GM19023 (cell line): ENCODE measurements at regions not wholly inside any gene's neighbourhood (a gene's known extent, or its start where the extent isn't known, plus 50 kb on each side); places are given as distances from the start of the nearest gene placed in this dataset.

Experiments used
- ATAC-seq: cut with Tn5 transposase; IDR thresholded peaks from one replicate; pipeline ENCODE4 v1.9.1; 2021; ENCODE audit warnings: mild to moderate bottlenecking, moderate library complexity; ENCODE audit not compliant: unreplicated experiment

DNA sequence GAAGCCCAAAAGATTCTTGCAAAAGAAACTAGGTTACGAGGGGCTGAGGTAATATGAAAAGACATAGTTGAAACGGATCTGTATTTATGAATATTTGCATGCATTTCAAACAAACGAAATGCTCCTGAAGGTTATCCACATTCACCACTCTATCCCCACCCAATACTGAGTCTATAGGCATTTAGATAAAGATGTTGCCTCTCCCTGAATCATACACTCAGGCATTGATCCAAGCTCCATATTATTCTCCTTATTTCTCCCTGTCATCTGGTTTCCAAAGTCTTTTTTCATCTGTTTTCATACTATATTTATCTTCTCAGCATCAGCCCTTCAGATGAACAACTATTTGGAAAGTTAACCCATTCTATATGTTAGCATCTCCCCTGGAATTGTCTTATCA is 492.5 kb upstream of the TGFBR2 start:
- no peak for ATAC-seq

- no peak for ATAC-seq
These were observed 491.5 kb upstream of the TGFBR2 start for GRCh38 chr3:30114918-30115317.

- no peak for ATAC-seq
These were observed 484.0 kb upstream of the TGFBR2 start for GRCh38 chr3:30122359-30122758.

DNA sequence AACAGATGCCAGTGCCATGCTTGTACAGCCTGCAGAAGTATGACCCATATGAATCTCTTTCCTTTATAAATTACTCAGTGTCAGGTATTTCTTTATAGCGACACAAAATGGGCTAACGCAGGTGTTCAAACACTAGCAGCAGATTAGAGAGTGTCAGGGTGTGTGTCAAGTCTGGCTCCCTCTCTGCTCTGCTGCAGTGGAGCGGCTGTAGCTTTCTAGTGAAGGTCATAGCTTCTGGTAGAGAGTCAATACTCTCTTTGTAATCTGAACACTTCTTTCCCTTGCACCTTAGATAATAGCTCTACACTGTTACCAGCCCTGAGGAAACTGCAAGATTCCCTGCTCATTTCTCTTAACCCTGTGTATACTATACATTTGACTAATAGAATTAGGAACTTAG is 483.2 kb upstream of the TGFBR2 start:
- no peak for ATAC-seq

DNA sequence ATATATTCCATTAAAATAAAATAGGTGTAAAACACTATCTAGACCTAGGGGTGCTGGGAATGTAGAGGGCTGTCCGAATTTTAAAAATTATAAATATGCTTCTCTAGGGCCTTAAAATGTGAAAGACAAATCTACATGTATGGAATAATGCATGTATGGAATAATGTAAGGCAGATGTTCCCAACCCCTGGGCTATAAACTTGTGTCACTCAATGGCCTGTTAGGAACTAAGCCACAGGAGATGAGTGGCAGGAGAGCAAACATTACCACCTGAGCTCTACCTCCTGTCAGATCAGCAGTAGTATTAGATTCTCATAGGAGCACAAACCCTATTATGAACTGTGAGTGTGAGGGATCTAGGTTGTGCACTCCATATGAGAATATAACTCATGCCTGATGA is 482.6 kb upstream of the TGFBR2 start:
- ATAC-seq = no peak

- ATAC-seq = no peak
These were observed 481.7 kb upstream of the TGFBR2 start for GRCh38 chr3:30124435-30125370.

DNA sequence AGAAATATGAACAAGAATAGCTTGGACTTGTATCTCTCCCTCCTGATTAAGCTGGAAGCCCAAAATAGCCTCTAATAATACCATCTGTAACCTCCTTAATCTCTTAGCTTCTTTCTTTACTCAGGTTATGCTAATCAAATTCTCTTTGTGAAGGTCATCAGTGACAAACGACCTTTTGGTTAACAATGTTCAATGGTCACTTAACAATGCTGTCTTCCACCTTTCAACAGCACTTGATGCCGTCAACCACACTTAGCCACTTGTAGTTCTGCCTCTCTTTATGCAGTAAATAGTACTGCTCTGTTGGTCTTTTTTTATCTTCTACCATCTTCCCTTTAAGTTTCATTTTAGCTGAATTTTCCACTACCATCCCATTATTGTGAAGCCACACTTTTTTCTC is 476.6 kb upstream of the TGFBR2 start:
- ATAC-seq = no peak

- ATAC-seq = no peak
These were observed 476.0 kb upstream of the TGFBR2 start for GRCh38 chr3:30130391-30130790.

DNA sequence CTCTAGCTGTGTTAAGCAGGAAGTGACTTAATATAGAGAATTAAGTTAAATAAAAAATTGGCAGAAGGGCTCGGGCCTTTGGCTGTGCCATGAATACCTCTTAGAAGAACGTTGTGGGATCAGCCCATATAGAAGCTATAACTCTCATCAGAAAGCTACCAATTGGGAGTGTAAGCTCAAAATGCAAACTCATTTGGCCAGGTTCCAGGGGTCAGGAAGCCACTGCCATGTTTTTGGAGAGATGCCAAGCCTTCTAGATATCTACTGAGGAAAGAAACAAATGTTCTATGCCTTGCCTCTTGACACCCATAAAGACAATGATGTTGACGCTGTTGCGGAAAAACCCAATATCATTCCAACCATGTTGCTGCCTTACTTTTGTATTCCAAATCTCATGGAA is 475.2 kb upstream of the TGFBR2 start:
- ATAC-seq = no peak

DNA sequence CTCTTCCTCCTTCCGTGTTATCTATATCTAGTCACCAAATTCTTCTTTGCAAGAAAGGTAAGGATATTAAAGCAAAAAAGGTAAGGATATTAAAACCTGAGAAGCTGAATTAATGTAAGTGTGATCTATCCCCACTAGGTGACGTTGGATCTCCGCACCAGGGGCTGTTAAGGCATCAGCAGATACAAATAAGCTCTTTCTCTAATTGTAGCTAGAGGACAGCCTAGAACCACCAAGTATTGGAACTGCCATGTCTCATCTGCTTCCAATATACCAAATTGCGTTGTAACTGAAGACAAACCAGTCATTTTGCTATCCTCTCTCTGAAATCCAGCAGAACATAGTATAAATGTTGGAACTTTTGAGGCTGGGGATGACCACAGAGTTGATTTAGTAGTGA is 471.2 kb upstream of the TGFBR2 start:
- ATAC-seq = no peak

- ATAC-seq = no peak
These were observed 467.1 kb upstream of the TGFBR2 start for GRCh38 chr3:30139283-30139682.

- ATAC-seq = no peak
These were observed 465.9 kb upstream of the TGFBR2 start for GRCh38 chr3:30140356-30141075.

- no peak for ATAC-seq
These were observed 465.2 kb upstream of the TGFBR2 start for GRCh38 chr3:30141178-30141581.

DNA sequence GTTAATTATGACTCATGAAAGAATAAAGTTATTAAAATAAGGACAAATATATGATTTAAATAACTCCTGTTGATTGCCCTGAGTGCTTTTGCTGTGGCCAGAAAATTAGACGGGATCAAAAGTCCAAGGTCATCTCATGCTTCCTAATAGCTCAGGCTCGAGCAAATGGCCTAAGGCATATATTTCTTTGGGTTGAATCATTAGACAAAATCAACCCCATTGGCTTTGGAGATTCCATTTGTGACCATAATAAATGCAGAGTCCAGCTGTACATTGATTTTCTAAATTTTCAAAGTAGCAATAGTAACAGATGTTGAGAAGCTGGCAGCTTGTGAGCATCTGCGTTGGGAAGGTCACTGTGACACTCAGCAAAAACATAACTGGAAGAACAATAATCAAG is 464.5 kb upstream of the TGFBR2 start:
- no peak for ATAC-seq

DNA sequence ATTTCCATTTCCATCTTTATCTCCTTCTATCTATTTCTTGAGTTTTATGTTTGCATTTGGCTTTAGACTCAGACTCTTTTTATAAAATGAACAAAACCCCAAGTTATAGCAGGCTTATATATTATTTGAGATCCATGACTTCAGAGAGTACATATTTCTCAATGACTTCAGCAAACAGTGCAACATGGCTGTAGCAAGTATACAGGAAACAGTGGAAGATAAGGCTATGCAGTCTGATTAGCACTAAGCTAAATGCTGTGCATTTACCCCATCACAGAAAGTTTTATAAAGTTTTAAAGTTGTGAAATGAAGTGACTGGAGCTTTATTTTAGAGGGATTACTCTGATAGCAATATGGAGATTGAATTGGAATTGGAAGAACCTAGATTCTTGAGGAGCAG is 463.5 kb upstream of the TGFBR2 start:
- no peak for ATAC-seq

GRCh38 chr3:30145281-30145680 is 461.1 kb upstream of the TGFBR2 start:
- no peak for ATAC-seq

DNA sequence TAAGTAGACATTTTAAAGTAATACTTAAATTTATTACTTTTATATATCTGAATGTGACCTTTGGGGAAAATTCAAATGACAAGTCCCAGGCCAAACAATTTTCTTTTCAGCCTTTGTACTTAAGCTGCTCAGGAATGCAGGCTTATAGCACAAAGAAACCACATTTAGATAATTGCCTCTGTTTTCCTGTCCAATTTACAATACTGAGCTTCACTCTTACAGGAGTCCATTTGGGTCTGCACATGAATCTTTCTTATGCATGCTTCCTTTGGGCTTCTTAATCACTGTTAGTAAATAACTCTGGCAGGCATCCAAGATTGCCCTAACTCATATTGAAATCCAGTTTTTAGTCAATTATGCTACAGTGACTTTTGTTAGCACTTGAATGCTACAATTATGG is 459.4 kb upstream of the TGFBR2 start:
- ATAC-seq = no peak

- ATAC-seq = no peak
These were observed 451.5 kb upstream of the TGFBR2 start for GRCh38 chr3:30154853-30155252.

GRCh38 chr3:30155755-30156154 is 450.6 kb upstream of the TGFBR2 start:
- ATAC-seq = no peak

GRCh38 chr3:30156586-30157498 is 449.6 kb upstream of the TGFBR2 start:
- no peak for ATAC-seq

GRCh38 chr3:30161375-30161774 is 445.0 kb upstream of the TGFBR2 start:
- no peak for ATAC-seq
